Stimulated activated naive CD8-positive, alpha-beta T cell treated with anti-CD3 and anti-CD28 coated beads, Interleukin-15, Interleukin-2, amounts not matched to agents 100 ng/mL and 50 ng/mL, for 24 hours (primary cell): ENCODE measurements at regions not wholly inside any gene's neighbourhood (a gene's known extent, or its start where the extent isn't known, plus 50 kb on each side); places are given as distances from the start of the nearest gene placed in this dataset.

ENCODE experiments used
- H3K27ac Mint-ChIP-seq: one replicate; pipeline ENCODE4 v1.8.0; 2021; ENCODE audit warnings: mild to moderate bottlenecking, mixed read lengths
- H3K27me3 Mint-ChIP-seq: one replicate; pipeline ENCODE4 v1.8.0; 2021; ENCODE audit warnings: mixed read lengths
- H3K36me3 Mint-ChIP-seq: one replicate; pipeline ENCODE4 v1.8.0; 2021; ENCODE audit warnings: low read depth, mixed read lengths
- H3K4me1 Mint-ChIP-seq: one replicate; pipeline ENCODE4 v1.8.0; 2021; ENCODE audit warnings: low read depth, mixed read lengths
- H3K4me3 Mint-ChIP-seq: one replicate; pipeline ENCODE4 v1.8.0; 2021; ENCODE audit warnings: mild to moderate bottlenecking, mixed read lengths
- H3K9me3 Mint-ChIP-seq: one replicate; pipeline ENCODE4 v1.8.0; 2021; ENCODE audit warnings: mixed read lengths

DNA sequence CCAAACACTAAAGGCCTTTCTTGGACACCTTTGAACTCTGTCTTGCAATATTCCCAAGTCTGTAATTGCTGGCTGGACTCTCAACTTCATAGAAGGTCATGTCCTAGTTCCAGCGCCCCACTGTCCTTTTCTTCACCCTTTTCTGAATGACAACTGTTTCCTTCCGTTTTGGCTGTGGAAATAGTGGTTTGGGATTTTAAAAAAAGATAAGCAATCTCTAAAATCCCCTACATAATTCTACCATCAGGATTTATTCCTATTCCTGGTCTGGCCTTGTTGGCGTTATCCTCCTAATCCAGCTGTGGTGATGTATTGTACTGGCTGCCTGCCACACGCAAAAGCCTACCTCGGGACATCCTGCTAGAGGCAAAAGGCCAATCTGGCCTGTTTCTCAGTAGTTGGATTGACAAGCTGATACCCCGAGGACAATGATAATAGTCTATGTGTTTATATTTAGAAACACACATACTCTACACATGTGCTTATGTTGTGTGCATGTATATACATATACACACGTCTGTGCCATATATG, 440.3 kb upstream of the DPH6 start:
- no peak overlapping the region for H3K27ac Mint-ChIP-seq
- H3K9me3 Mint-ChIP-seq, result peaks cover 6% of the 10 kb centered on the region
- no peaks in the 10 kb centered on the region for H3K27me3 Mint-ChIP-seq
- H3K4me3 Mint-ChIP-seq, result no peak overlapping the region
- H3K36me3 Mint-ChIP-seq, result no peaks in the 10 kb centered on the region
- no peaks in the 10 kb centered on the region for H3K4me1 Mint-ChIP-seq

DNA sequence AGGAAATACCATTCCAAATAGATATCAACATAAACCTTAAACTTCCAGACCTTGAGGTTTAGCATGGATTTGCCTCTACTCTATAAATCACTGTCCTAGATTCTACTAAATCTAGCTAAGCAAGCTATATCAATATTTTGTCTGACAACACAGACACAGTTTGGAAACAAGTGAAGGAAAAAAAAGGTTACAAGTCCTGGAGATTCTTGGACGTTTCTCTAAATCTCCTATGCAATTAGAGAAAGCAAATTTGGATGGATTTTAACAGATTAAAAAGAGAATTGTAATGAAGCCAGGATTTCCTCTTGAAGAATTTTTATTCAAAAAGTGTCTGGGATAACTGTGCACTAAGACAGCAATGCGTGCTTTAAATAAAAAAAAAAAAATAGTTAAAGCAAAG, 441.1 kb upstream of the DPH6 start:
- Mint-ChIP-seq H3K9me3 (peaks cover 6% of the 10 kb centered on the region), H3K4me1 (no peaks in the 10 kb centered on the region)

GRCh38 chr15:35991386-35991785, 445.4 kb upstream of the DPH6 start:
- no peak overlapping the region for H3K4me3 Mint-ChIP-seq
- H3K27ac Mint-ChIP-seq, result no peak overlapping the region
- H3K4me1 Mint-ChIP-seq, result no peaks in the 10 kb centered on the region
- no peaks in the 10 kb centered on the region for H3K27me3 Mint-ChIP-seq
- H3K9me3 Mint-ChIP-seq, result peaks cover 6% of the 10 kb centered on the region
- H3K36me3 Mint-ChIP-seq, result no peaks in the 10 kb centered on the region

More for the DNA sequence above, 441.1 kb upstream of the DPH6 start:
- Mint-ChIP-seq H3K4me3 (no peak overlapping the region), H3K27me3 (no peaks in the 10 kb centered on the region), H3K36me3 (no peaks in the 10 kb centered on the region), H3K27ac (no peak overlapping the region)

DNA sequence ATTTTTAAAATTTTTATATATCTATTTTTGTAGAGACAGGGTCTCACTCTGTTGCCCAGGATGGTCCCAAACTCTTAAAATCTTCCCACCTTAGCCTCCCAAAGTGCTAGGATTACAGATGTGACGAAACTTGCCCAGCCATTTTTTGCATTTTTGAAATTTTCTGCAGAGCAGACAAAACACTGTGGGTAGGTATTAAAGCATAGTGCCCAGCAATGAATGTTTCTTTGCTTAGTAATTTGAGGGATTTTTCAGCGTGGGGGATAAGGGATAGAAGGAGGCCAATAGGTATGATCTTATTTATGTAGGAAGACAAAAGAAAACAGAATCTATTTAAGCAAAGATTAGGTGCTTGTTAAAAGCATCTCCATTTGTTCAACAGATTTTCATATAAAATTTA, 446.8 kb upstream of the DPH6 start:
- H3K4me3 Mint-ChIP-seq, result no peak overlapping the region
- H3K27ac Mint-ChIP-seq, result no peak overlapping the region
- H3K9me3 Mint-ChIP-seq, result peaks cover 6% of the 10 kb centered on the region
- no peaks in the 10 kb centered on the region for H3K36me3 Mint-ChIP-seq
- H3K27me3 Mint-ChIP-seq, result no peaks in the 10 kb centered on the region
- H3K4me1 Mint-ChIP-seq, result no peaks in the 10 kb centered on the region

- no peaks in the 10 kb centered on the region for H3K4me1 Mint-ChIP-seq
- no peak overlapping the region for H3K4me3 Mint-ChIP-seq
- no peaks in the 10 kb centered on the region for H3K27me3 Mint-ChIP-seq
- H3K27ac Mint-ChIP-seq, result no peak overlapping the region
- H3K36me3 Mint-ChIP-seq, result no peaks in the 10 kb centered on the region
- peaks cover 6% of the 10 kb centered on the region for H3K9me3 Mint-ChIP-seq
Observed at GRCh38 chr15:35993196-35993595, 447.2 kb upstream of the DPH6 start.

DNA sequence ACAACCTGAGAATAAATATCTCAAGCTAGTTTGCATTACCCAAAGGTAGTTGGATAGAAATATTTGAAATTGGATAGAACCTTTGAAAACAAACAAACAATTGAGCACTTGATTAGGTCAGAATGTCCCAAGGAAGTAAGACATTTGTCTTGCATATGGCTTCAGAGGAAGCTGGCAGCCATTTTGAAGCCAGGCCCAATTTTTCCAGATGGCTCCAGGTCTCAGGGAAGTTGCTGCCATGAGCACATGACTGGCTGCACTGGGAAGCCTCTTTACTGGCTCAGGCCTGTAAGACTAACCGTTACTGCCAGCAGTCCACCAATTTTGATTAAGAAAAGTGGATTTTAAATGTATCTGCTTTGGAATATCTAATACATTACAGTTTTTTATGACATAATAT, 448.9 kb upstream of the DPH6 start:
- no peaks in the 10 kb centered on the region for H3K27me3 Mint-ChIP-seq
- H3K4me3 Mint-ChIP-seq, result no peak overlapping the region
- H3K4me1 Mint-ChIP-seq, result no peaks in the 10 kb centered on the region
- peaks cover 4% of the 10 kb centered on the region for H3K9me3 Mint-ChIP-seq
- H3K27ac Mint-ChIP-seq, result no peak overlapping the region
- H3K36me3 Mint-ChIP-seq, result no peaks in the 10 kb centered on the region

DNA sequence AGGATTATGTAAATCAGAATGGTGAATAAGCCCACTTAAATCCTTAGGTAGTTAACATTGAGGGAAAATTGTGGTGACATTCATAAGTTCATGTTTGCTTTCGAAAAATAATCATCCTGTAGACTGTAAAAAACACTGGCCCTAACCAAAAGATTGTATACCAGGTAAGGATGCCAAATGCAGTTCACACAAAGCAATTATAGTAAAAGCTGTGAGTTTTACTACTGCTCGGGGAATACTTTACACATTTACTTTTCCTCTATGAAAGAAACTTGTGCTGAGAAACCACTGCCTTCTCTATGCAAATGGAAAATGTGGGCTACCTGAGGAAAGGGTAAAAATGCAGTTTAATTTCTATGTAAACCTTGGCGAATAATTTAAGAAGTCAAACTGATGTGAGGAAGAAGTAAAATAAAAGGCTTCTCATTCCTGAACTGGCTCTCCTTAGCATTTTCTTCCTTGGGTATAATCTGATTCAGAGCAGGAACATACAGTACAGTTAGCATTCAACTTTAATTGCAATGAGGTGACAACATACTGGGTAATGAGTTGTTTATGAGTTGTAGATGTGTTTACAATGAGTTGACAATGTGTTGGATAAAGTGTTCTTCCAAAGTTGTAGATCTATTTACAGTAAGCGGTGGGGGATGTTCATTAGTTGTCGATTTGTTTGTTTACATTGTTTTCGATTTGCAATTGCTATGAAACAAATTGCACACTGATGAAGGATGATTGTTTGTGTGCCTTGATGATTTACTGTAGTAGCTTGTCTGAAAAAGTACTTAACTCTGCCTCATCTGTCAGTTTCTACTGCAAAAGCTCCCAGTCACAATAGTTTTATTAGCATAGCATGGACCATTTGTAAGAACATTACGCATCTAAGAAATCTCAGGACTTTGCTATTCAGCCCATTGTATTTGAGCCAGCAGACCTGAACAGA, 453.0 kb upstream of the DPH6 start:
- Mint-ChIP-seq H3K4me1 (no peaks in the 10 kb centered on the region), H3K36me3 (no peaks in the 10 kb centered on the region), H3K9me3 (no peaks in the 10 kb centered on the region), H3K27ac (no peak overlapping the region), H3K4me3 (no peak overlapping the region), H3K27me3 (no peaks in the 10 kb centered on the region)

- no peaks in the 10 kb centered on the region for H3K9me3 Mint-ChIP-seq
- H3K36me3 Mint-ChIP-seq, result no peaks in the 10 kb centered on the region
- H3K4me3 Mint-ChIP-seq, result no peak overlapping the region
- no peaks in the 10 kb centered on the region for H3K4me1 Mint-ChIP-seq
- no peak overlapping the region for H3K27ac Mint-ChIP-seq
- no peaks in the 10 kb centered on the region for H3K27me3 Mint-ChIP-seq
Observed at GRCh38 chr15:36004891-36005490, 459.0 kb upstream of the DPH6 start.

GRCh38 chr15:36005542-36005941, 459.6 kb upstream of the DPH6 start:
- no peaks in the 10 kb centered on the region for H3K27me3 Mint-ChIP-seq
- no peaks in the 10 kb centered on the region for H3K9me3 Mint-ChIP-seq
- no peak overlapping the region for H3K27ac Mint-ChIP-seq
- H3K4me1 Mint-ChIP-seq, result no peaks in the 10 kb centered on the region
- no peaks in the 10 kb centered on the region for H3K36me3 Mint-ChIP-seq
- no peak overlapping the region for H3K4me3 Mint-ChIP-seq

DNA sequence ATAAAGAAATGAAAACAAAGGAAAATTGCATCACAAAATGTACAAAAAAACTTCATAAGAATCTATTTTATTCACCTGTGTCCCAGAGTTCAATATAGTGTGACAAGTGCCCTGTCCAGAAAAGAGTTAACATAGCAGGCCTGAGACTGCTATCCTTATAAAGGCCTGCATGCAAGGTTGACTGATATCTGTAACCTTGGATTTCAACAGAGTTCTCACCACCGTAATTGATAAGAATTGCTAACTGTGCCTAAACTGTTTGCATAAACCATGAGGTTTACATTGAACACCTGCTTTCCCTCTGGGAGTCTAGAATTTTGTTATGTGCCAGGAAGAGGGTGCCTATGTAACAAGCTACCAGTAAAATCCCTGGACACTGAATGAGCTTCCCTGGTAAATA, 461.7 kb upstream of the DPH6 start:
- Mint-ChIP-seq H3K36me3 (no peaks in the 10 kb centered on the region), H3K4me3 (no peak overlapping the region), H3K27me3 (no peaks in the 10 kb centered on the region), H3K9me3 (no peaks in the 10 kb centered on the region), H3K4me1 (no peaks in the 10 kb centered on the region), H3K27ac (no peak overlapping the region)

DNA sequence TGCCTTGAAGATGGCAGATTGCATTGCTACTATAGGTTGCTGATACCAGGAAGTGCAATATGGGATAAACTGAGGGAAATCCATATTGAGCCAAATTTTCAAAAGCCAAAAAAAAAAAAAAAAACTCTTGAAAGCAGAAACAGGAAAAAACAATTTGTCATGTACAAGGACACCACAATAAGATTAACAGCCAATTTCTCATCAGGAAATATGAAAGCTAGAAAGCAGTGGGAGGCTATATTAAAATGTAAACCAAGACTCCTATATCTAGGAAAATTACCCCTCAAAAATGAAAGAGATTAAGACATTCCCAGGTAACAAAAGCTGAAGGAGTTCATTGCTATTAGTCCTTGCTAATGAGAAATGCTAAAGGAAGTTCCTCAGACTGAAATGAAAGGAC, 462.8 kb upstream of the DPH6 start:
- H3K27ac Mint-ChIP-seq, result no peak overlapping the region
- H3K27me3 Mint-ChIP-seq, result no peaks in the 10 kb centered on the region
- H3K4me1 Mint-ChIP-seq, result no peaks in the 10 kb centered on the region
- peaks cover 3% of the 10 kb centered on the region for H3K9me3 Mint-ChIP-seq
- no peaks in the 10 kb centered on the region for H3K36me3 Mint-ChIP-seq
- H3K4me3 Mint-ChIP-seq, result no peak overlapping the region

DNA sequence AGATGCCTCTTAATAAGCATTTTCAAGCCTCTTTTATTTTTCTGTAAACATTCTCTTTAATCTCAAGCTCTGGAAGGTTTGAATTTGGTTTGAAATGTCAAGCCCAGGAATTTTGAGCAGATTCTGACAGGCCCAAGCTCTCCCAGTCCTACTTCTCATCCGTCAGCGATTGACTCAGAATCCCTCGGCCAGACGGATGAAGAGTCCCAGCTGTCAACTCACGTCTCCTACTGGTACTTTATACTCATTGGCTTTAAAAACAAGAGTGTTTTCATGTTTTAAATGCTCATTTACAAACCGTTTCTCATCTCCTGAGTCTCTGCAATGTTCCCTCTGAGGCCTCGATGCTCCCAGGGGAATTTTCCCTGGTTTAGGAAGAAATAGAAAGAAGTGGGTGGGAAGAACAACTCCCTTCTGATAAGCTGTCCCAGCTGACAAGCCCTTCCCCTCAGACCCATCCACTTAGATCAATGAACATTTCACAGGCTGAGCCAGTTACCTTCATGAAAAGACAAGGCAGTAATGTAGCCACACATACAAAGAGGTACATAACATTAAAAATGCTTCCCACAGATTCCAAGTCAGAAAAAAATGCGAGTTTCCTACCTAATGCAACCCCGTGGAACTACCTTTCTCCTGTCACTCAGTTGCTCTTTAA, 478.2 kb upstream of the DPH6 start:
- no peaks in the 10 kb centered on the region for H3K36me3 Mint-ChIP-seq
- H3K9me3 Mint-ChIP-seq, result no peaks in the 10 kb centered on the region
- H3K4me3 Mint-ChIP-seq, result no peak overlapping the region
- H3K27ac Mint-ChIP-seq, result peak overlapping the region; percentile 9
- no peaks in the 10 kb centered on the region for H3K4me1 Mint-ChIP-seq
- no peaks in the 10 kb centered on the region for H3K27me3 Mint-ChIP-seq

DNA sequence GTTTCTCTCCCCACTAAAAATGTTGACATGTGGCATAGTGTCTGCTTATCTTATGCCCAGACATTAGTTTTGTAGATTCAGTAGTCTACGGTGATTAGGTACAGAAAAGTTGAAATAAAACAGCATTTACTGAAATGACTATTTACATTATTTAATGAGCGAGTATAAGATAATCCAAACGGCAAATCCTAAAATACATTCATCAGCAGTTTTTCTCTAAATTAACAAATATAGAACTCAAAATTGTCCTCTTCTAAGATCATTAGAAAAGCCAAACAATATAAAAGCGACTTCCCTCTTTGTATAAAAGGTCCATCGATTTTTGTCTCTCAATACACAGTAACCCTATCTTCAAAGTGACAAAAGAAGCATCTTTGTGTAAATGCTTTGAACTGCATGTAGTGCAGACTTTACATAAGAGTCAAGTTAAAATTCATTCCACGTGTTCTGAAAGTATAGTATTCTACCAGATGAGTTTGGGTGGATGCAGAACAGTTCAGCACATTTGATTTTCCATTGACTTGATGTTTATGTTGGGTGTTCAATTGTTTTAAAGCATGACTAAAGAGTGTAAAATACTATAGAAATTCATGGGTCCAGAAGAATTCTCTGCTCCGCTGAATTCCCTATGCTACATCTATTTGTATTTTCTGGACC, 480.8 kb upstream of the DPH6 start:
- Mint-ChIP-seq H3K9me3 (no peaks in the 10 kb centered on the region), H3K36me3 (no peaks in the 10 kb centered on the region)

DNA sequence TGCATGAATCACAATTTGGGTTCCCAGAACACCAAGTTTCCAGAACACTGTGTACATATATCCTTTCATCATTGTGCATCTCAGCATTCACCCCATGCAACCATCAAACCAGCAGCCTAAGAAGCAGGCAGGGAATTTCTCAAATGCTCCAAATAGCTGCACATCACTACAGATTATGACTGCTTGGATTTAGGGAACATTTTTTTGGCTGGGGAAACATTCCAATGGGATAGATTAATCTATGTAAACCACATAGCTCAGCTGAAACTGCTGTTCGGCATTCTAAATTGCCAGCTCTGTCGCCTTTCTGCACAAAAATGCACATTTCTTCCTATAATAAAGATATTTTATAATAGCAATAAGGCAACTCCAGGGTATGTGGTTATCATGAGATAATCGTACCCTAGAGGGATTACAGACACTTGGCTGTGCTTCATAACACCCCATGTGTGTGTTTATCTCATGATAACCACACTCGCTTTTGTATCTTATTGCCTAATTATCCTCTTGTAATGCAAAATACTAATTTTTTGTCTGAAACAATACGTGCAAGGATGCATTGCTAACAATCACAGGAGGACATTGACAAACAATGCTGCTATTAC, 483.7 kb upstream of the DPH6 start:
- no peak overlapping the region for H3K27ac Mint-ChIP-seq

More for the DNA sequence above, 480.8 kb upstream of the DPH6 start:
- H3K27ac Mint-ChIP-seq, result no peak overlapping the region
- H3K4me1 Mint-ChIP-seq, result no peaks in the 10 kb centered on the region
- no peaks in the 10 kb centered on the region for H3K27me3 Mint-ChIP-seq
- no peak overlapping the region for H3K4me3 Mint-ChIP-seq

More for the DNA sequence above, 483.7 kb upstream of the DPH6 start:
- H3K9me3 Mint-ChIP-seq, result no peaks in the 10 kb centered on the region
- no peaks in the 10 kb centered on the region for H3K4me1 Mint-ChIP-seq
- no peak overlapping the region for H3K4me3 Mint-ChIP-seq
- H3K36me3 Mint-ChIP-seq, result no peaks in the 10 kb centered on the region
- no peaks in the 10 kb centered on the region for H3K27me3 Mint-ChIP-seq
